HFF-Myc (cell line): ENCODE measurements at regions not wholly inside any gene's neighbourhood (a gene's known extent, or its start where the extent isn't known, plus 50 kb on each side); places are given as distances from the start of the nearest gene placed in this dataset.

Experiments
- DNase-seq: peaks from one replicate; pipeline ENCODE4 v3.0.0-alpha.2; 2011; ENCODE audit warnings: low read depth; ENCODE audit errors: extremely low read depth
- H3K4me3 ChIP-seq: replicated peaks from 2 replicates; pipeline ENCODE4 v1.5.1; 2011; ENCODE audit warnings: low read depth, mild to moderate bottlenecking, control low read depth, low read length
- CTCF ChIP-seq: IDR thresholded peaks from 2 replicates; pipeline ENCODE4 v1.5.1; 2012; ENCODE audit warnings: mild to moderate bottlenecking, low read depth, low read length, control low read depth; ENCODE audit errors: missing control alignments

- no peak for TF ChIP-seq CTCF
- no peak for DNase-seq
- H3K4me3 ChIP-seq = no peak overlapping the region
Measured at GRCh38 chr7:17206349-17206905, 92.0 kb upstream of the AHR start.

- TF ChIP-seq CTCF = no peak
- no peak overlapping the region for H3K4me3 ChIP-seq
- no peak for DNase-seq
Measured at GRCh38 chr7:17207220-17207619, 91.2 kb upstream of the AHR start.

GRCh38 chr7:17209101-17209500 is 89.4 kb upstream of the AHR start:
- H3K4me3 ChIP-seq = no peak overlapping the region
- no peak for TF ChIP-seq CTCF
- DNase-seq = no peak

GRCh38 chr7:17211307-17211836 is 87.1 kb upstream of the AHR start:
- DNase-seq = no peak
- TF ChIP-seq CTCF = no peak
- H3K4me3 ChIP-seq = no peak overlapping the region

DNA sequence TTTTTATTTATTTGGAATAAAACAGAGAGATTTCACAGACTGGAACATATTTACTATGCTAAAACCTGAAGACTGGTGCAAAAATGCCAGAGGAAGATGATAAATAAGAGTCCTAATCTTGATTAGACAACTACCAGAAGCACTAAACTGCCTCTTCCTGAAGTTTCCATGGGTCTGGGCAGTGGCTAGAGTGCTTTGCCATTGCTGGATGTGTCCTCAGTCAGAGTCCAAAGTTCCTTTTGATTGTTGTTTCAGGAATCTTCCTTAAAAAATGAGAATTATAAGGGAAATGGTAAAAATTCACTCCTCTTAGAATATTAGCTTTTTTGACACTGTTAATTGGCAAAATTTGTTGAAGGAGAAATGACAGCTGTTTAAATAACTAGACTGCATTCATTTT is 86.3 kb upstream of the AHR start:
- no peak overlapping the region for H3K4me3 ChIP-seq
- no peak for TF ChIP-seq CTCF
- no peak for DNase-seq

DNA sequence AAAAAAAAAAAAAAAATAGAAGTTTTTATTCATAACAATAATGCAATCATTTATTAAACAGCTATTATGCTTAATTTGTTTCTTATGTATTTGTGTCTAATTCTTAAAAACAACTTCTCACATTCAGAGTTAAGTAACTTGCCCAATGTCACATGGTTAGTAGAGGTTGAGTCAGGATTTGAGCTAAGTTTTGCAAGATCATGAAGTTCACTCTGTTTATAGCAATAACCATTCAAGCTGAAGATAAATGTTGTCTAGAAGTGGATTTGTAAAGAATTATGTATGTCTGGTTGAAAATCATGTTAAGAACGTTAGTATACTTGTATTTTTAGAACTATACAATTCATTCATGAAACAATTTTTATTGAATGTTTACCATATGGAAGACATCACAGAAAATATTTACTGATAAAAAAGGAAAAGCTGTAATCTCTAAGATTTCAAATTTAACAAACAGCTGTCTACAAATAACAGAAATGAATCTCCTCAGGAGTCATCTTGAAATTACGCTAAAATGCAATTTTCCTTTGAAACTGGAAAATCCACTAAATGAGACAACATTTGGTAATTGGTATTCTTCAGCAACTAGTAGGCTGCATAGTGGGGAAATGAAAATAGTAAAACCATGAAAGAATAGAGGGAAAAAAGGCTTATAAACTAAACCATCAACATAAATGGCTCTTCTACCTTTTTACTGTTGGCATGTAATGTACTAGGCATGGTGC is 70.5 kb upstream of the AHR start:
- no peak for DNase-seq
- TF ChIP-seq CTCF = no peak
- H3K4me3 ChIP-seq = no peak overlapping the region
